Hematopoietic multipotent progenitor cell treated with erythropoietin and hydrocortisone succinate and interleukin-3 and kit ligand, for 6 days (in vitro differentiated cells): ENCODE measurements at regions not wholly inside any gene's neighbourhood (a gene's known extent, or its start where the extent isn't known, plus 50 kb on each side); places are given as distances from the start of the nearest gene placed in this dataset.
"Not testable (repeated sequence)": the region's sequence is repeated elsewhere in the genome, so short reads cannot be mapped to it uniquely, and the experiment has no call there.

Experiments
- DNase-seq: peaks from one replicate; pipeline ENCODE4 v3.0.0-alpha.2; 2015

GRCh38 chr9:106060885-106061284, 366.5 kb downstream of the TMEM38B start:
- DNase-seq, result no peak

GRCh38 chr9:106062250-106062649, 367.9 kb downstream of the TMEM38B start:
- no peak for DNase-seq

- no peak for DNase-seq
Observed at GRCh38 chr9:106065136-106065535, 370.8 kb downstream of the TMEM38B start.

GRCh38 chr9:106065579-106066214, 371.4 kb downstream of the TMEM38B start:
- no peak for DNase-seq

DNA sequence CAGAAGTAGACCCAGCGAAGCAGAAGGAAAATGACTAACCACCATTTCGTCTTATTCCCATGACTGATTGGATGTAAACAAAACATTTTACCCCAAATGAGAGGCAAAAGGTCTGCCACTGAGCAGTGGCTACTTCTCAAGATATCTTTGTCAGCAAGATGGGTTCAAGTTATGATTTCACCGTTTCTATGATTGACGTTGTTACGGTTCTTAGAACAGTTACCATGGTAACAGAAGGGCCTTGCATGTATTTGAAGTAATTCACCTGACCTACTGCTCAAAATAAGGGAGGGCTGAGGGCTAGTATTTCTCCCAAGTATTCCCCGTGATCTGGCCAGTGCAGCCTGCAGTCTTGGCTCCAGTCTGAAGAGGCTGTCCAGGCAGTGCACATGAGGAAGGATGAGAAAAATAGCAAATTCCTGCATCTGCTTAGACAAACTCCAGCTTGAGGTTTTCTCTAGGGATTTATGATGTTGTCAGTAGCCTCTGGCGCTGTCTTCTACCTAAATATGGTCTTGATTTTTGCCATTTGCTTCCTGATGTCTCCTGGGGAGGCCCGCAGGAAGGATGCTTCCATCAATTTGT, 372.7 kb downstream of the TMEM38B start:
- no peak for DNase-seq

GRCh38 chr9:106069241-106069640, 374.9 kb downstream of the TMEM38B start:
- DNase-seq, result no peak

DNA sequence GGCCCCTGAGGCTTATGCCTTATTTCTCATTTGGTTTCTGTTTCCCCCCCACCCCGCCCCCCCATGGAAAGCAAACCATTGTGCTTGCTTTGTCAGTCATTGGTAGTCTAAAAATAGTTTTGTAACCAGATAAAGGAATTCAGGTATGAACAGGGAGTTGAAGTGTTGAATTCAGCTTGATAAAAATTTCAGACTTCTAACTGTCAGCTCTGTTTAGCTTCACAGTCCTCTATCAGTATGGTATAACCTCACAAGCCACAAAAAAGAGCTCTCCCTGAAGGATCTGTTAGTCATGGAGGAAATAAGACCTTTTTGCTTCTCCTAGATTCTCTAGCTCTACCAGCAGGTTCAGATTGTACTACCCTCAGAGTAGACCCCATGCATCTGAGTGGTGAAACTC, 378.1 kb downstream of the TMEM38B start:
- no peak for DNase-seq

DNA sequence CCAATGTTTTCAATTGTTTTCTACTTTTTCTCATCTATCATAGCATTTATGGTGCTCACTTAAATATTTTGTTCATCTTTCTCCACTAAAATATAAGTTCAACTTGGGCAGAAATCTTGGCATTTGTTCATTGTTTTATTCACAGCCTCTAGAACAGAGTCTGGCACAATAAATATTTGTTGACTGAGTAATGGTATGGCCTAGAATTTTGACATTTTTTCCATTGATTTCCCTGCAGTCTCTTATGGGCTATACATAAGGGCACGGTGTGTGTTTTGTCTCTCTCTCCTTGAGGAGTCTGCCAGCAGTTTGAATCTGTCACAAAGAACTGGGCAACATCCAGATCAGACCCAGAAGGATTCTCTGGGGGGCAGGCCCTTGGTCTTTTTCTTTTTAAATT, 379.7 kb downstream of the TMEM38B start:
- DNase-seq, result no peak

- DNase-seq, result no peak
Observed at GRCh38 chr9:106075236-106075959, 381.1 kb downstream of the TMEM38B start.

GRCh38 chr9:106075960-106076327, 381.6 kb downstream of the TMEM38B start:
- DNase-seq, result no peak

DNA sequence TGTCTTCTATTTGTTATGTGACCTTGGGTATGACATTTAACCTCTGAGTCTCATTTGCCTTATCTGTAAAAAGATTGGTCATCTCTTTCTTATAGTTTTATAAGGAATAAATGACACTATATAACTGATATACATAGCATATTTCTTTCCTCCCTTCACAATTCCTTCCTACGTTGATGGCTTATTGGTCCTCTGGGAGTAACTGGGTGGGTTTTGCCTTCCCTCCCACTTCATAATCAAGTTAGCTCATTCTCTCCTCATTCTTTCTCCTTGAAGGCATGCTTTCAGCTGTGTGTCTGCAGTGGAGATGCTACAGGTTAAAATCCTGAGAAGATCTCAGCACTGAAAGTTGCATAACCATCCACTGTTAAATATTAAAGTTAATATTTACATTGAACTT, 382.4 kb downstream of the TMEM38B start:
- no peak for DNase-seq

DNA sequence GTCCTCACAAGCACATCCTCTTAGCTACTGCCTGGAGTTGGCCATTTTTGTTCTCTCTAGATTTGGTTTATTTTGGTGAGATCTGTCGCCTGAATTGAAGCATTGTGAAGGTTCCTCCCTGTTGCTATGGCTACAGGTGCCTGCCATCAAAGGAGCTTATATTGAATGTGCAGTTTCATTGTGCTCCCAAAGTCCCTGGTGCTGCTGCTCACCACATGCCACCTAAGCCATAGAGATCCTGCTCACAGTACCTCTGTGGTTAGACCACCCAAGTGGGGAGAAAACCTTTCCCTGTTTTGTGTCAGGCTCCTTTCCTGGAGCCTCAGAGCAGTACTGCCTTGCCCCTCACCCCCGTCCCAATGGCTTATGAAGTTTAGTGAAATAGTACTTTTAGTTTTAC, 383.4 kb downstream of the TMEM38B start:
- DNase-seq, result no peak

GRCh38 chr9:106082621-106083020, 388.3 kb downstream of the TMEM38B start:
- DNase-seq, result no peak

- DNase-seq, result no peak
Observed at GRCh38 chr9:106084702-106085101, 390.4 kb downstream of the TMEM38B start.

GRCh38 chr9:106085479-106085878, 391.1 kb downstream of the TMEM38B start:
- no peak for DNase-seq

GRCh38 chr9:106092083-106092482, 397.7 kb downstream of the TMEM38B start:
- no peak for DNase-seq

GRCh38 chr9:106102821-106103220, 408.5 kb downstream of the TMEM38B start:
- DNase-seq, result peak; percentile 25

- DNase-seq, result no peak
Observed at GRCh38 chr9:106104887-106105286, 410.5 kb downstream of the TMEM38B start.

GRCh38 chr9:106106396-106106795, 412.1 kb downstream of the TMEM38B start:
- DNase-seq, result no peak

DNA sequence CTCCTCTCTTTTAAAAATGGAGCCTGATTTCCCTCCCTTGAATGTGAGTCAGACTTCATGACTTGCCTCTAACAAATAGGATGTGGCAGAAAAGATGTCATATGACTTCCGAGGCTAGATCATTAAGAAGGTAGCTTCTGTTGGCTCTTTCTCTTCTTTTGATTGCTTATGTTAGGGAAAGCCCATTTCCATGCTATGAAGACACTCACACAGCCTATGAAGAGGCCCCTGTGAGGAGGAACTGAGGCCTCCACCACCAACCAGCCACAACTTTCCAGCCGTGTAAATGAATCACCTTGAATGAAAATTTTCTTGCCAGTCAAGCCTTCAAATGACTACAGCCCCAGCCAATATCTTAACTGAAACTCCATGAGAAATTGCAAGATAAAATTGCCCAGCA, 413.4 kb downstream of the TMEM38B start:
- no peak for DNase-seq

DNA sequence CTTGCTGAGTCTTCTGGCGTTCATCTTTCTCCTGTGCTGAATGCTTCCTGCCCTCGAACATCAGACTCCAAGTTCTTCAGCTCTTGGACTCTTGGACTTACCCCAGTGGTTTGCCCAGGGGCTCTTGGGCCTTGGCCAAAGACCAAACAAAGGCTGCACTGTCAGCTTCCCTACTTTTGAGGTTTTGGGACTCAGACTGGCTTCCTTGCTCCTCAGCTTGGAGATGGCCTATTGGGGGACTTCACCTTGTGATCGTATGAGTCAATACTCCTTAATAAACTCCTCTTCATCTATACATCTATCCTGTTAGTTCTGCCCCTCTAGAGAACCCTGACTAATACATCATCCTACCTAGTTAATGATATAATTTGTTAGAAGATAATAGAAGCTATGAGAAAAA, 415.4 kb downstream of the TMEM38B start:
- not testable (repeated sequence) for DNase-seq

DNA sequence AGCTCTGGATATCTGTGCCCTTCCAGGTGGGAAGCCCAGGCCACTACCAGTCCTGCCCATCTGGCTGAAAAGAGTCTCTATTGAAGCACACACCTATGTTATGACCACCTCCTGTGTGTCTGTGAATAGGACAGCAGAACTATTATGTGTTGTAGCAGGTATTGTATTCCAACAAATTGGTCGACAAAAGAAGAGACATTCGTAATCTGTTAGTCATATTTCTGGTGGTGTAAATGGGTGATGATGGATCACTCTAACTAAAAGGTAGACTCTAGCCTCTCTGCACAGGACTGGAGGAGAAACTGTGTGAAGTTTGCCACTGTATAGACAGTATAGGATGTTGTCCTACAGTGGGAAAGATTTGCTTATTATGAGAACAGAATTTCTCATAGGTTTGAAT, 416.1 kb downstream of the TMEM38B start:
- DNase-seq, result no peak

GRCh38 chr9:106111039-106111730, 416.8 kb downstream of the TMEM38B start:
- DNase-seq, result peak; percentile 6

GRCh38 chr9:106112935-106113334, 418.6 kb downstream of the TMEM38B start:
- no peak for DNase-seq
